ENCODE measurements at regions not wholly inside any gene's neighbourhood (a gene's known extent, or its start where the extent isn't known, plus 50 kb on each side); places are given as distances from the start of the nearest gene placed in this dataset.

GRCh38 chr13:22866221-22866620 is 314.6 kb upstream of the SGCG start:
- TF ChIP-seq, protein P1, sequence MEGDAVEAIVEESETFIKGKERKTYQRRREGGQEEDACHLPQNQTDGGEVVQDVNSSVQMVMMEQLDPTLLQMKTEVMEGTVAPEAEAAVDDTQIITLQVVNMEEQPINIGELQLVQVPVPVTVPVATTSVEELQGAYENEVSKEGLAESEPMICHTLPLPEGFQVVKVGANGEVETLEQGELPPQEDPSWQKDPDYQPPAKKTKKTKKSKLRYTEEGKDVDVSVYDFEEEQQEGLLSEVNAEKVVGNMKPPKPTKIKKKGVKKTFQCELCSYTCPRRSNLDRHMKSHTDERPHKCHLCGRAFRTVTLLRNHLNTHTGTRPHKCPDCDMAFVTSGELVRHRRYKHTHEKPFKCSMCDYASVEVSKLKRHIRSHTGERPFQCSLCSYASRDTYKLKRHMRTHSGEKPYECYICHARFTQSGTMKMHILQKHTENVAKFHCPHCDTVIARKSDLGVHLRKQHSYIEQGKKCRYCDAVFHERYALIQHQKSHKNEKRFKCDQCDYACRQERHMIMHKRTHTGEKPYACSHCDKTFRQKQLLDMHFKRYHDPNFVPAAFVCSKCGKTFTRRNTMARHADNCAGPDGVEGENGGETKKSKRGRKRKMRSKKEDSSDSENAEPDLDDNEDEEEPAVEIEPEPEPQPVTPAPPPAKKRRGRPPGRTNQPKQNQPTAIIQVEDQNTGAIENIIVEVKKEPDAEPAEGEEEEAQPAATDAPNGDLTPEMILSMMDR (IDR thresholded peaks at IDR 0.05 in 4 of 5, conservative IDR thresholded peaks at IDR 0.05 in 1 of 5) = no peak
- TF ChIP-seq POLR2A (IDR thresholded peaks at IDR 0.05) = no peak

Data from gastrocnemius medialis (tissue), 4 donors.